WERI-Rb-1 (cell line): ENCODE measurements at regions not wholly inside any gene's neighbourhood (a gene's known extent, or its start where the extent isn't known, plus 50 kb on each side); places are given as distances from the start of the nearest gene placed in this dataset.
"Not testable (repeated sequence)": the region's sequence is repeated elsewhere in the genome, so short reads cannot be mapped to it uniquely, and the experiment has no call there.

Source experiments
- DNase-seq: peaks from one replicate; pipeline ENCODE4 v3.0.0-alpha.2; 2020
- H3K27ac ChIP-seq: fragments of 250-450 bp; sonication (Bioruptor Pico); 2 replicates; pipeline ENCODE4 v1.5.1; 2020; ENCODE audit warnings: mild to moderate bottlenecking, moderate library complexity
- H3K27me3 ChIP-seq: fragments of 250-450 bp; sonication (Bioruptor Pico); 2 replicates; pipeline ENCODE4 v1.5.1; 2021; ENCODE audit warnings: mild to moderate bottlenecking, low read depth, moderate library complexity; ENCODE audit not compliant: insufficient read depth, severe bottlenecking
- H3K36me3 ChIP-seq: fragments of 250-450 bp; sonication (Bioruptor Pico); 2 replicates; pipeline ENCODE4 v1.5.1; 2020; ENCODE audit warnings: mild to moderate bottlenecking, moderate library complexity
- H3K4me3 ChIP-seq: 2 replicates; pipeline ENCODE4 v1.5.1; 2011; ENCODE audit warnings: low read depth, mild to moderate bottlenecking, control low read depth, low read length
- H3K9me3 ChIP-seq: fragments of 250-450 bp; sonication (Bioruptor Pico); 2 replicates; pipeline ENCODE4 v1.5.1; 2021; ENCODE audit warnings: mild to moderate bottlenecking, moderate library complexity; ENCODE audit not compliant: severe bottlenecking
- CTCF ChIP-seq: IDR thresholded peaks from 2 replicates; pipeline ENCODE4 v1.5.1; 2011; ENCODE audit warnings: low read depth, mild to moderate bottlenecking, control low read depth, inconsistent platforms, low read length

- Histone ChIP-seq H3K36me3 (no peaks in the 10 kb centered on the region), H3K27me3 (no peaks in the 10 kb centered on the region), H3K9me3 (no peaks in the 10 kb centered on the region), H3K27ac (no peak overlapping the region), H3K4me3 (no peak overlapping the region)
- no peak for TF ChIP-seq CTCF
- no peak for DNase-seq
Measured at GRCh38 chr4:45283352-45283751, 557.0 kb upstream of the GNPDA2 start.

GRCh38 chr4:45280121-45280520, 553.8 kb upstream of the GNPDA2 start:
- no peak for TF ChIP-seq CTCF
- no peaks in the 10 kb centered on the region for H3K27me3 ChIP-seq
- no peaks in the 10 kb centered on the region for H3K36me3 ChIP-seq
- H3K4me3 ChIP-seq: no peak overlapping the region
- H3K27ac ChIP-seq: no peak overlapping the region
- no peaks in the 10 kb centered on the region for H3K9me3 ChIP-seq
- DNase-seq: no peak

GRCh38 chr4:45275862-45276261, 549.5 kb upstream of the GNPDA2 start:
- no peak for DNase-seq
- H3K27me3 ChIP-seq: no peaks in the 10 kb centered on the region
- H3K27ac ChIP-seq: no peak overlapping the region
- no peak for TF ChIP-seq CTCF
- H3K36me3 ChIP-seq: no peaks in the 10 kb centered on the region
- H3K4me3 ChIP-seq: no peak overlapping the region
- H3K9me3 ChIP-seq: no peaks in the 10 kb centered on the region

- not testable (repeated sequence) for H3K9me3 ChIP-seq, H3K4me3 ChIP-seq, H3K27ac ChIP-seq, H3K36me3 ChIP-seq, H3K27me3 ChIP-seq, DNase-seq
Measured at GRCh38 chr4:45248106-45248505, 521.8 kb upstream of the GNPDA2 start.

GRCh38 chr4:45241976-45242375, 515.6 kb upstream of the GNPDA2 start:
- no peak for DNase-seq
- no peak for TF ChIP-seq CTCF
- Histone ChIP-seq H3K9me3 (no peaks in the 10 kb centered on the region), H3K27ac (no peak overlapping the region), H3K27me3 (no peaks in the 10 kb centered on the region), H3K4me3 (no peak overlapping the region), H3K36me3 (no peaks in the 10 kb centered on the region)

GRCh38 chr4:45229206-45229605, 502.9 kb upstream of the GNPDA2 start:
- no peaks in the 10 kb centered on the region for H3K27me3 ChIP-seq
- no peak overlapping the region for H3K4me3 ChIP-seq
- no peak for TF ChIP-seq CTCF
- H3K36me3 ChIP-seq: no peaks in the 10 kb centered on the region
- no peaks in the 10 kb centered on the region for H3K9me3 ChIP-seq
- DNase-seq: no peak
- no peak overlapping the region for H3K27ac ChIP-seq
